GM23338 (cell line): ENCODE measurements at regions not wholly inside any gene's neighbourhood (a gene's known extent, or its start where the extent isn't known, plus 50 kb on each side); places are given as distances from the start of the nearest gene placed in this dataset.

Experiments
- ATAC-seq: fragments of 200-7000 bp; cut with Tn5 transposase; 3 replicates; pipeline ENCODE4 v1.9.1; 2020
- DNase-seq: peaks from one replicate; pipeline ENCODE4 v3.0.0-alpha.2; 2015; ENCODE audit warnings: low spot score
- H2AFZ ChIP-seq: fragments of 200-600 bp; sonication (generic); 2 replicates; pipeline ENCODE4 v1.8.0; 2016; ENCODE audit warnings: antibody characterized with exemption, mild to moderate bottlenecking, moderate library complexity
- H3F3A ChIP-seq: fragments of 200-600 bp; sonication (generic); replicated peaks from 2 replicates; pipeline ENCODE4 v1.8.0; 2017; ENCODE audit warnings: antibody characterized with exemption, mixed run types, low read depth
- H3K27ac ChIP-seq: fragments of 200-600 bp; sonication (generic); 2 replicates; pipeline ENCODE4 v1.6.1; 2016; ENCODE audit warnings: low read depth
- H3K27me3 ChIP-seq: fragments of 200-600 bp; sonication (generic); 2 replicates; pipeline ENCODE4 v1.8.0; 2016; ENCODE audit warnings: mild to moderate bottlenecking, mixed run types, moderate library complexity; ENCODE audit not compliant: insufficient read depth
- H3K36me3 ChIP-seq: fragments of 200-600 bp; sonication (generic); 2 replicates; pipeline ENCODE4 v1.8.0; 2016; ENCODE audit warnings: mild to moderate bottlenecking; ENCODE audit not compliant: insufficient read depth
- H3K4me1 ChIP-seq: fragments of 200-600 bp; sonication (generic); 2 replicates; pipeline ENCODE4 v1.8.0; 2016; ENCODE audit warnings: mild to moderate bottlenecking, moderate library complexity; ENCODE audit not compliant: insufficient read depth
- H3K4me2 ChIP-seq: fragments of 200-600 bp; sonication (generic); 2 replicates; pipeline ENCODE4 v1.7.1; 2017; ENCODE audit warnings: mixed run types
- H3K4me3 ChIP-seq: fragments of 200-600 bp; sonication (generic); 2 replicates; pipeline ENCODE4 v1.6.1; 2016; ENCODE audit warnings: mixed run types
- H3K79me2 ChIP-seq: fragments of 200-600 bp; sonication (generic); replicated peaks from 2 replicates; pipeline ENCODE4 v1.8.0; 2017; ENCODE audit warnings: mild to moderate bottlenecking; ENCODE audit not compliant: insufficient read depth
- H3K9me2 ChIP-seq: fragments of 200-600 bp; sonication (generic); 2 replicates; pipeline ENCODE4 v1.8.0; 2017; ENCODE audit not compliant: insufficient read depth
- H4K20me1 ChIP-seq: fragments of 200-600 bp; sonication (generic); replicated peaks from 2 replicates; pipeline ENCODE4 v1.8.0; 2017; ENCODE audit warnings: mild to moderate bottlenecking; ENCODE audit not compliant: insufficient read depth
- H3K27ac Mint-ChIP-seq: 2 replicates; pipeline ENCODE4 v1.8.0; 2020; ENCODE audit warnings: inconsistent platforms, mild to moderate bottlenecking, moderate library complexity, mixed read lengths
- H3K27me3 Mint-ChIP-seq: 3 replicates; pipeline ENCODE4 v1.8.0; 2022; ENCODE audit warnings: low read depth, mild to moderate bottlenecking, moderate library complexity, mixed read lengths, inconsistent platforms; ENCODE audit not compliant: insufficient read depth, poor library complexity
- H3K36me3 Mint-ChIP-seq: 3 replicates; pipeline ENCODE4 v1.8.0; 2021; ENCODE audit warnings: low read depth, mild to moderate bottlenecking, inconsistent platforms, moderate library complexity, mixed read lengths
- H3K4me1 Mint-ChIP-seq: 3 replicates; pipeline ENCODE4 v1.8.0; 2020; ENCODE audit warnings: mild to moderate bottlenecking, inconsistent platforms, mixed read lengths
- H3K4me3 Mint-ChIP-seq: 3 replicates; pipeline ENCODE4 v1.8.0; 2021; ENCODE audit warnings: moderate library complexity, mild to moderate bottlenecking, inconsistent platforms, mixed read lengths
- H3K9me3 Mint-ChIP-seq: 3 replicates; pipeline ENCODE4 v1.8.0; 2020; ENCODE audit warnings: moderate library complexity, mild to moderate bottlenecking, inconsistent platforms, mixed read lengths
- CREB1 ChIP-seq: fragments of 250-450 bp; sonication (Bioruptor Pico); IDR thresholded peaks from 2 replicates; pipeline ENCODE4 v1.5.0; 2020; ENCODE audit warnings: low read depth, mild to moderate bottlenecking, moderate library complexity
- EZH2 ChIP-seq: fragments of 200-600 bp; sonication (generic); IDR thresholded peaks from one replicate; pipeline ENCODE4 v1.8.0; 2017; ENCODE audit warnings: antibody characterized with exemption, mild to moderate bottlenecking, low read depth; ENCODE audit not compliant: unreplicated experiment
- NANOG ChIP-seq: IDR thresholded peaks from 2 replicates; pipeline ENCODE4 v1.6.1; 2016; ENCODE audit warnings: antibody characterized with exemption, borderline replicate concordance
- STAT1 ChIP-seq: IDR thresholded peaks from one replicate; pipeline ENCODE4 v1.6.1; 2016; ENCODE audit warnings: antibody characterized with exemption; ENCODE audit not compliant: unreplicated experiment
- ZNF114 ChIP-seq: fragments of 250-450 bp; sonication (Bioruptor Pico); IDR thresholded peaks from 2 replicates; pipeline ENCODE4 v1.5.0; 2020; ENCODE audit warnings: mild to moderate bottlenecking, moderate library complexity
- ZNF331 ChIP-seq: fragments of 250-450 bp; sonication (Bioruptor Pico); IDR thresholded peaks from 2 replicates; pipeline ENCODE4 v1.5.0; 2020; ENCODE audit warnings: low read depth, mild to moderate bottlenecking, moderate library complexity
- TF ChIP-seq, protein P1 (sequence below): fragments of 250-450 bp; sonication (Bioruptor Pico); IDR thresholded peaks from 2 replicates; pipeline ENCODE4 v1.5.0; 2020; ENCODE audit warnings: mild to moderate bottlenecking, moderate library complexity
- TF ChIP-seq, protein P2 (sequence below): IDR thresholded peaks from one replicate; pipeline ENCODE4 v1.6.1; 2018; ENCODE audit warnings: antibody characterized with exemption; ENCODE audit not compliant: unreplicated experiment
- TF ChIP-seq, protein P3 (sequence below): IDR thresholded peaks from 2 replicates; pipeline ENCODE4 v1.6.1; 2016; ENCODE audit warnings: antibody characterized with exemption
- TF ChIP-seq, protein P4 (sequence below), 2 experiments: fragments of 200-600 bp in 1 of 2; sonication (generic) in 1 of 2; conservative IDR thresholded peaks; 2 replicates each; pipeline versions ENCODE4 v1.5.1 to v1.6.1; 2016 to 2017; ENCODE audit warnings: antibody characterized with exemption in 2 of 2, low read depth in 2 of 2, mild to moderate bottlenecking in 2 of 2, moderate library complexity in 1 of 2

DNA sequence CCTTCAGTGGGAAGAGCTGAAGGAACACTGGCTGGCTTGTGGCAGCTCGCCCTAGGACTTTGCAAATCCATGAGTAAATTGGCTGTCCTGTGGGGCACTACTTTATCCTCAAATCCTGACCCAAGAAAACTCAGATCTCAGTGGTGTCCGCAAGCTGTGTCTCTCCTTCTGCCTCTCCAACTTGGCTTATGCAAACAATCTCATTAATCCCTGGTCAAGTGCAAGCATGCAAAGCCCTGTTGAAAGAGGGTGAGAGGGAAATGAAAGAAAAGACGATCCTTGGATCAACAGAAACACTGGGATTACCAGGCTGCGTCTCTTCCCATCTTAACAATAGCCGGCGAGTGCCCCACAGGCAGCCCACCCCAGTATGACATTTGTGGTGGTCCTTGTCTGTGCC lies 901.6 kb downstream of the BCL11B start (continued):
- TF ChIP-seq, protein P1, sequence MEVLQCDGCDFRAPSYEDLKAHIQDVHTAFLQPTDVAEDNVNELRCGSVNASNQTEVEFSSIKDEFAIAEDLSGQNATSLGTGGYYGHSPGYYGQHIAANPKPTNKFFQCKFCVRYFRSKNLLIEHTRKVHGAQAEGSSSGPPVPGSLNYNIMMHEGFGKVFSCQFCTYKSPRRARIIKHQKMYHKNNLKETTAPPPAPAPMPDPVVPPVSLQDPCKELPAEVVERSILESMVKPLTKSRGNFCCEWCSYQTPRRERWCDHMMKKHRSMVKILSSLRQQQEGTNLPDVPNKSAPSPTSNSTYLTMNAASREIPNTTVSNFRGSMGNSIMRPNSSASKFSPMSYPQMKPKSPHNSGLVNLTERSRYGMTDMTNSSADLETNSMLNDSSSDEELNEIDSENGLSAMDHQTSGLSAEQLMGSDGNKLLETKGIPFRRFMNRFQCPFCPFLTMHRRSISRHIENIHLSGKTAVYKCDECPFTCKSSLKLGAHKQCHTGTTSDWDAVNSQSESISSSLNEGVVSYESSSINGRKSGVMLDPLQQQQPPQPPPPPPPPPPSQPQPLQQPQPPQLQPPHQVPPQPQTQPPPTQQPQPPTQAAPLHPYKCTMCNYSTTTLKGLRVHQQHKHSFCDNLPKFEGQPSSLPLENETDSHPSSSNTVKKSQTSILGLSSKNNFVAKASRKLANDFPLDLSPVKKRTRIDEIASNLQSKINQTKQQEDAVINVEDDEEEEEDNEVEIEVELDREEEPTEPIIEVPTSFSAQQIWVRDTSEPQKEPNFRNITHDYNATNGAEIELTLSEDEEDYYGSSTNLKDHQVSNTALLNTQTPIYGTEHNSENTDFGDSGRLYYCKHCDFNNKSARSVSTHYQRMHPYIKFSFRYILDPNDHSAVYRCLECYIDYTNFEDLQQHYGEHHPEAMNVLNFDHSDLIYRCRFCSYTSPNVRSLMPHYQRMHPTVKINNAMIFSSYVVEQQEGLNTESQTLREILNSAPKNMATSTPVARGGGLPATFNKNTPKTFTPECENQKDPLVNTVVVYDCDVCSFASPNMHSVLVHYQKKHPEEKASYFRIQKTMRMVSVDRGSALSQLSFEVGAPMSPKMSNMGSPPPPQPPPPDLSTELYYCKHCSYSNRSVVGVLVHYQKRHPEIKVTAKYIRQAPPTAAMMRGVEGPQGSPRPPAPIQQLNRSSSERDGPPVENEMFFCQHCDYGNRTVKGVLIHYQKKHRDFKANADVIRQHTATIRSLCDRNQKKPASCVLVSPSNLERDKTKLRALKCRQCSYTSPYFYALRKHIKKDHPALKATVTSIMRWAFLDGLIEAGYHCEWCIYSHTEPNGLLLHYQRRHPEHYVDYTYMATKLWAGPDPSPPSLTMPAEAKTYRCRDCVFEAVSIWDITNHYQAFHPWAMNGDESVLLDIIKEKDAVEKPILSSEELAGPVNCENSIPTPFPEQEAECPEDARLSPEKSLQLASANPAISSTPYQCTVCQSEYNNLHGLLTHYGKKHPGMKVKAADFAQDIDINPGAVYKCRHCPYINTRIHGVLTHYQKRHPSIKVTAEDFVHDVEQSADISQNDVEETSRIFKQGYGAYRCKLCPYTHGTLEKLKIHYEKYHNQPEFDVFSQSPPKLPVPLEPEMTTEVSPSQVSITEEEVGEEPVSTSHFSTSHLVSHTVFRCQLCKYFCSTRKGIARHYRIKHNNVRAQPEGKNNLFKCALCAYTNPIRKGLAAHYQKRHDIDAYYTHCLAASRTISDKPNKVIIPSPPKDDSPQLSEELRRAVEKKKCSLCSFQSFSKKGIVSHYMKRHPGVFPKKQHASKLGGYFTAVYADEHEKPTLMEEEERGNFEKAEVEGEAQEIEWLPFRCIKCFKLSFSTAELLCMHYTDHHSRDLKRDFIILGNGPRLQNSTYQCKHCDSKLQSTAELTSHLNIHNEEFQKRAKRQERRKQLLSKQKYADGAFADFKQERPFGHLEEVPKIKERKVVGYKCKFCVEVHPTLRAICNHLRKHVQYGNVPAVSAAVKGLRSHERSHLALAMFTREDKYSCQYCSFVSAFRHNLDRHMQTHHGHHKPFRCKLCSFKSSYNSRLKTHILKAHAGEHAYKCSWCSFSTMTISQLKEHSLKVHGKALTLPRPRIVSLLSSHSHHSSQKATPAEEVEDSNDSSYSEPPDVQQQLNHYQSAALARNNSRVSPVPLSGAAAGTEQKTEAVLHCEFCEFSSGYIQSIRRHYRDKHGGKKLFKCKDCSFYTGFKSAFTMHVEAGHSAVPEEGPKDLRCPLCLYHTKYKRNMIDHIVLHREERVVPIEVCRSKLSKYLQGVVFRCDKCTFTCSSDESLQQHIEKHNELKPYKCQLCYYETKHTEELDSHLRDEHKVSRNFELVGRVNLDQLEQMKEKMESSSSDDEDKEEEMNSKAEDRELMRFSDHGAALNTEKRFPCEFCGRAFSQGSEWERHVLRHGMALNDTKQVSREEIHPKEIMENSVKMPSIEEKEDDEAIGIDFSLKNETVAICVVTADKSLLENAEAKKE (CRISPR knock-in tag), result no peak
- no peak for TF ChIP-seq NANOG

DNA sequence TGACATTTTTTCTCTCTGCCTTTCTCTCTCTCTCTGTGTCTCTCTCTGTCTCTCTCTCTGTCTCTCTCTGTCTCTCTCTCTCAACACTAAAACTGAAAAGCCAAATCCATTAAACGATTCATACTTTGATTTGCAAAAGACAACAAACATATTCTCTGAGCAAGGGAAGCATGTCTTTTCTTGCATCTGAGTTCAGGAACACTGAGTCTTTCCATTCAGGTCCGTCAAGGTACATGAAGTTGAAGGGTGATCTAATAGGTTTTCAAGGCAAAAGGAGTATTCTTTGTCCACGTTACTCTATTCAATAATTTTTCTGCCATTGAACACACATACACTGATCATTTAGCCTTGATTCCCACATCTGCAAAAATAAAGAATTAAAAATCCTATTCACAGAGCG lies 900.9 kb downstream of the BCL11B start:
- Histone ChIP-seq H3F3A (no peaks in the 10 kb centered on the region), H2AFZ (no peak overlapping the region), H3K4me2 (no peak overlapping the region), H3K27ac (no peak overlapping the region), H4K20me1 (no peaks in the 10 kb centered on the region), H3K36me3 (no peaks in the 10 kb centered on the region), H3K4me1 (no peaks in the 10 kb centered on the region), H3K9me2 (peaks cover 4% of the 10 kb centered on the region; the same call in 1 of the 2 replicates), H3K4me3 (no peak overlapping the region), H3K27me3 (no peaks in the 10 kb centered on the region), H3K79me2 (no peaks in the 10 kb centered on the region)
- Mint-ChIP-seq H3K27me3 (peaks cover 1% of the 10 kb centered on the region), H3K9me3 (peaks cover 30% of the 10 kb centered on the region), H3K27ac (no peak overlapping the region), H3K4me1 (peaks cover 4% of the 10 kb centered on the region; the same call in 1 of the 3 replicates), H3K4me3 (no peak overlapping the region), H3K36me3 (peaks cover 14% of the 10 kb centered on the region; the same call in 2 of the 3 replicates)
- DNase-seq, result no peak
- no peak for ATAC-seq
- TF ChIP-seq STAT1 (no peak), ZNF331 (CRISPR knock-in tag) (no peak), ZNF114 (CRISPR knock-in tag) (no peak), CREB1 (CRISPR knock-in tag) (no peak), EZH2 (no peak)
- TF ChIP-seq, protein P2, sequence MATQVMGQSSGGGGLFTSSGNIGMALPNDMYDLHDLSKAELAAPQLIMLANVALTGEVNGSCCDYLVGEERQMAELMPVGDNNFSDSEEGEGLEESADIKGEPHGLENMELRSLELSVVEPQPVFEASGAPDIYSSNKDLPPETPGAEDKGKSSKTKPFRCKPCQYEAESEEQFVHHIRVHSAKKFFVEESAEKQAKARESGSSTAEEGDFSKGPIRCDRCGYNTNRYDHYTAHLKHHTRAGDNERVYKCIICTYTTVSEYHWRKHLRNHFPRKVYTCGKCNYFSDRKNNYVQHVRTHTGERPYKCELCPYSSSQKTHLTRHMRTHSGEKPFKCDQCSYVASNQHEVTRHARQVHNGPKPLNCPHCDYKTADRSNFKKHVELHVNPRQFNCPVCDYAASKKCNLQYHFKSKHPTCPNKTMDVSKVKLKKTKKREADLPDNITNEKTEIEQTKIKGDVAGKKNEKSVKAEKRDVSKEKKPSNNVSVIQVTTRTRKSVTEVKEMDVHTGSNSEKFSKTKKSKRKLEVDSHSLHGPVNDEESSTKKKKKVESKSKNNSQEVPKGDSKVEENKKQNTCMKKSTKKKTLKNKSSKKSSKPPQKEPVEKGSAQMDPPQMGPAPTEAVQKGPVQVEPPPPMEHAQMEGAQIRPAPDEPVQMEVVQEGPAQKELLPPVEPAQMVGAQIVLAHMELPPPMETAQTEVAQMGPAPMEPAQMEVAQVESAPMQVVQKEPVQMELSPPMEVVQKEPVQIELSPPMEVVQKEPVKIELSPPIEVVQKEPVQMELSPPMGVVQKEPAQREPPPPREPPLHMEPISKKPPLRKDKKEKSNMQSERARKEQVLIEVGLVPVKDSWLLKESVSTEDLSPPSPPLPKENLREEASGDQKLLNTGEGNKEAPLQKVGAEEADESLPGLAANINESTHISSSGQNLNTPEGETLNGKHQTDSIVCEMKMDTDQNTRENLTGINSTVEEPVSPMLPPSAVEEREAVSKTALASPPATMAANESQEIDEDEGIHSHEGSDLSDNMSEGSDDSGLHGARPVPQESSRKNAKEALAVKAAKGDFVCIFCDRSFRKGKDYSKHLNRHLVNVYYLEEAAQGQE, result no peak
- TF ChIP-seq, protein P3, sequence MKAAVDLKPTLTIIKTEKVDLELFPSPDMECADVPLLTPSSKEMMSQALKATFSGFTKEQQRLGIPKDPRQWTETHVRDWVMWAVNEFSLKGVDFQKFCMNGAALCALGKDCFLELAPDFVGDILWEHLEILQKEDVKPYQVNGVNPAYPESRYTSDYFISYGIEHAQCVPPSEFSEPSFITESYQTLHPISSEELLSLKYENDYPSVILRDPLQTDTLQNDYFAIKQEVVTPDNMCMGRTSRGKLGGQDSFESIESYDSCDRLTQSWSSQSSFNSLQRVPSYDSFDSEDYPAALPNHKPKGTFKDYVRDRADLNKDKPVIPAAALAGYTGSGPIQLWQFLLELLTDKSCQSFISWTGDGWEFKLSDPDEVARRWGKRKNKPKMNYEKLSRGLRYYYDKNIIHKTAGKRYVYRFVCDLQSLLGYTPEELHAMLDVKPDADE, result no peak
- TF ChIP-seq, protein P4, sequence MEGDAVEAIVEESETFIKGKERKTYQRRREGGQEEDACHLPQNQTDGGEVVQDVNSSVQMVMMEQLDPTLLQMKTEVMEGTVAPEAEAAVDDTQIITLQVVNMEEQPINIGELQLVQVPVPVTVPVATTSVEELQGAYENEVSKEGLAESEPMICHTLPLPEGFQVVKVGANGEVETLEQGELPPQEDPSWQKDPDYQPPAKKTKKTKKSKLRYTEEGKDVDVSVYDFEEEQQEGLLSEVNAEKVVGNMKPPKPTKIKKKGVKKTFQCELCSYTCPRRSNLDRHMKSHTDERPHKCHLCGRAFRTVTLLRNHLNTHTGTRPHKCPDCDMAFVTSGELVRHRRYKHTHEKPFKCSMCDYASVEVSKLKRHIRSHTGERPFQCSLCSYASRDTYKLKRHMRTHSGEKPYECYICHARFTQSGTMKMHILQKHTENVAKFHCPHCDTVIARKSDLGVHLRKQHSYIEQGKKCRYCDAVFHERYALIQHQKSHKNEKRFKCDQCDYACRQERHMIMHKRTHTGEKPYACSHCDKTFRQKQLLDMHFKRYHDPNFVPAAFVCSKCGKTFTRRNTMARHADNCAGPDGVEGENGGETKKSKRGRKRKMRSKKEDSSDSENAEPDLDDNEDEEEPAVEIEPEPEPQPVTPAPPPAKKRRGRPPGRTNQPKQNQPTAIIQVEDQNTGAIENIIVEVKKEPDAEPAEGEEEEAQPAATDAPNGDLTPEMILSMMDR (conservative IDR thresholded peaks at IDR 0.05; ENCODE audit: low read depth in 2 of 2), result no peak
